PC-3 (cell line): ENCODE measurements at regions not wholly inside any gene's neighbourhood (a gene's known extent, or its start where the extent isn't known, plus 50 kb on each side); places are given as distances from the start of the nearest gene placed in this dataset.

Experiments
- ATAC-seq: fragments of 200-7000 bp; cut with Tn5 transposase; 2 replicates; pipeline ENCODE4 v1.9.1; 2020; ENCODE audit warnings: mild to moderate bottlenecking, moderate library complexity
- BruUV-seq: library from RNA; stranded (reverse); fragments of 400-500 nt; replicated peaks from 2 replicates; lab custom pipeline; 2021; lab: Mats Ljungman, UMichigan
- CTCF ChIA-PET: fragments of 300-600 bp; sonication (Branson Sonifier 250); formaldehyde crosslinking; loops from one replicate; lab custom pipeline; 2022; ENCODE audit warnings: antibody characterized with exemption; lab: Charles Lee
- POLR2A ChIA-PET: fragments of 300-600 bp; sonication (Branson Sonifier 250); formaldehyde crosslinking; loops from one replicate; lab custom pipeline; 2022; ENCODE audit warnings: antibody characterized with exemption; ENCODE audit not compliant: unreplicated experiment; lab: Charles Lee
- DNase-seq: peaks from one replicate; pipeline ENCODE4 v3.0.0-alpha.2; 2015
- H2AFZ ChIP-seq: fragments of 300-600 bp; sonication (generic); 2 replicates; pipeline ENCODE4 v1.6.0; 2016; ENCODE audit warnings: antibody characterized with exemption, low read length
- H3F3A ChIP-seq: fragments of 300-600 bp; sonication (generic); one replicate; pipeline ENCODE4 v1.6.0; 2017; ENCODE audit warnings: antibody characterized with exemption, low read length, control low read depth, mild to moderate bottlenecking; ENCODE audit not compliant: unreplicated experiment
- H3K27ac ChIP-seq: fragments of 300-600 bp; sonication (generic); 2 replicates; pipeline ENCODE4 v1.5.1; 2016; ENCODE audit warnings: mild to moderate bottlenecking, low read length
- H3K27me3 ChIP-seq: fragments of 300-600 bp; sonication (generic); 2 replicates; pipeline ENCODE4 v1.6.1; 2016; ENCODE audit warnings: low read length, mixed read lengths
- H3K36me3 ChIP-seq: fragments of 300-600 bp; sonication (generic); 2 replicates; pipeline ENCODE4 v1.6.1; 2016; ENCODE audit warnings: low read depth, mixed run types, low read length, mixed read lengths
- H3K4me1 ChIP-seq: fragments of 300-600 bp; sonication (generic); 2 replicates; pipeline ENCODE4 v1.5.1; 2016; ENCODE audit warnings: low read length; ENCODE audit not compliant: insufficient read depth
- H3K4me2 ChIP-seq: fragments of 300-600 bp; sonication (generic); 2 replicates; pipeline ENCODE4 v1.6.0; 2016; ENCODE audit warnings: low read length
- H3K4me3 ChIP-seq: fragments of 300-600 bp; sonication (generic); 2 replicates; pipeline ENCODE4 v1.5.1; 2016; ENCODE audit warnings: mild to moderate bottlenecking, low read length, mixed read lengths
- H3K79me2 ChIP-seq: fragments of 300-600 bp; sonication (generic); 2 replicates; pipeline ENCODE4 v1.6.1; 2017; ENCODE audit warnings: low read length, mixed read lengths
- H3K9ac ChIP-seq: fragments of 300-600 bp; sonication (generic); 2 replicates; pipeline ENCODE4 v1.6.0; 2016; ENCODE audit warnings: mild to moderate bottlenecking, low read length
- H3K9me2 ChIP-seq: fragments of 300-600 bp; sonication (generic); replicated peaks from 2 replicates; pipeline ENCODE4 v1.6.1; 2016; ENCODE audit warnings: mixed run types, low read length, mixed read lengths
- H3K9me3 ChIP-seq: fragments of 300-600 bp; sonication (generic); 2 replicates; pipeline ENCODE4 v1.6.1; 2016; ENCODE audit warnings: low read length, mixed read lengths
- H4K20me1 ChIP-seq: fragments of 300-600 bp; sonication (generic); 2 replicates; pipeline ENCODE4 v1.6.1; 2016; ENCODE audit warnings: low read length, mixed read lengths
- EZH2 ChIP-seq: fragments of 300-600 bp; sonication (generic); IDR thresholded peaks from one replicate; pipeline ENCODE4 v1.6.1; 2017; ENCODE audit warnings: antibody characterized with exemption, mild to moderate bottlenecking, low read length; ENCODE audit not compliant: unreplicated experiment
- EZH2phosphoT487 ChIP-seq: fragments of 300-600 bp; sonication (generic); IDR thresholded peaks from 2 replicates; pipeline ENCODE4 v1.6.1; 2018; ENCODE audit warnings: mild to moderate bottlenecking, antibody characterized with exemption, low read length, borderline replicate concordance
- intact Hi-C: fragments of 100-400 bp; cut with micrococcal nuclease; formaldehyde crosslinking; loops from 2 replicates; pipeline ENCODE4 v1.9.0; 2023
- TF ChIP-seq, protein P1 (sequence below): fragments of 300-600 bp; sonication (generic); conservative IDR thresholded peaks from 2 replicates; pipeline ENCODE4 v1.5.1; 2017; ENCODE audit warnings: antibody characterized with exemption, low read depth, mild to moderate bottlenecking, low read length

DNA sequence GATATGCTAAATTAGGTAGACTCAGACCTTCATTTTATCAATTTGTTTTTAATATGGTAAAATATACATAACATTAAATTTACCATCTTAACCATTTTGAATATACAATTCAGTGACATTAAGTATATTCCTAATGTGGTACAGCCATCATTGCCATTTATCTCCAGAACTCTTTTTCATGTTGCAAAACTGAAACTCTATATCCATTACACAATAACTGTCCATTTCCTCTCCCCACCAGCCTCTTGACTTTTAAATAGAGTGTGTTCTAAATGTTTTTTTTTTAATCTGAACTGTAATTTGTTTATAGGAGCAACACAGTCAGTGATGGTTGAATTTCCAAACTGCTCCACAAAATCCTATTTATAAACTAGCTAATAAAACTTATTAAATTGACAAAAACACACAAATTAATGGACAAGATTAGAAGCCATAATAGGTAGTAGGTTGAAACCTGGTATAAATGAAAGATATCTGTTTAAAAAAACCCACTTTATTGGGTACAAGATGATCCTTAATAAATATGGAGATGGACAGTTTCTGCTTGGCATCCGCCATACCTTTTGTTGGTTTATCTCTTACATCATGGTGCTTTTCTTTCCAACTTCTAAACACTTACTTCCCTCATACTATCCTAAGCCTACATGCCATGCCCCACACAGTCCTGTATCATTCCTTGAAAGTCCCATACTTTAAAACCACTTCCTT, 142.4 kb downstream of the ZPLD1 start:
- CTCF ChIA-PET: no interaction called here
- intact Hi-C loops: no loop called here
- H3K36me3 ChIP-seq: no peaks in the 10 kb centered on the region
- no peaks in the 10 kb centered on the region for H3K4me1 ChIP-seq
- H3K4me2 ChIP-seq: no peak overlapping the region
- no peaks in the 10 kb centered on the region for H3F3A ChIP-seq
- no peaks in the 10 kb centered on the region for H4K20me1 ChIP-seq
- DNase-seq (no peak), ATAC-seq (no peak)
- H3K27ac ChIP-seq: no peak overlapping the region
- no peak overlapping the region for H2AFZ ChIP-seq
- BruUV-seq: no TSS peak
- POLR2A ChIA-PET: interaction anchor here (0.7 kb wide), 1 partner anchor 104 kb away, joined by 7 read pairs; no protein-coding TSS in a partner anchor
- no peaks in the 10 kb centered on the region for H3K9me2 ChIP-seq
- no peaks in the 10 kb centered on the region for H3K79me2 ChIP-seq
- H3K27me3 ChIP-seq: no peaks in the 10 kb centered on the region
- H3K4me3 ChIP-seq: no peak overlapping the region
- H3K9ac ChIP-seq: no peak overlapping the region
- no peaks in the 10 kb centered on the region for H3K9me3 ChIP-seq
- TF ChIP-seq, protein P1, sequence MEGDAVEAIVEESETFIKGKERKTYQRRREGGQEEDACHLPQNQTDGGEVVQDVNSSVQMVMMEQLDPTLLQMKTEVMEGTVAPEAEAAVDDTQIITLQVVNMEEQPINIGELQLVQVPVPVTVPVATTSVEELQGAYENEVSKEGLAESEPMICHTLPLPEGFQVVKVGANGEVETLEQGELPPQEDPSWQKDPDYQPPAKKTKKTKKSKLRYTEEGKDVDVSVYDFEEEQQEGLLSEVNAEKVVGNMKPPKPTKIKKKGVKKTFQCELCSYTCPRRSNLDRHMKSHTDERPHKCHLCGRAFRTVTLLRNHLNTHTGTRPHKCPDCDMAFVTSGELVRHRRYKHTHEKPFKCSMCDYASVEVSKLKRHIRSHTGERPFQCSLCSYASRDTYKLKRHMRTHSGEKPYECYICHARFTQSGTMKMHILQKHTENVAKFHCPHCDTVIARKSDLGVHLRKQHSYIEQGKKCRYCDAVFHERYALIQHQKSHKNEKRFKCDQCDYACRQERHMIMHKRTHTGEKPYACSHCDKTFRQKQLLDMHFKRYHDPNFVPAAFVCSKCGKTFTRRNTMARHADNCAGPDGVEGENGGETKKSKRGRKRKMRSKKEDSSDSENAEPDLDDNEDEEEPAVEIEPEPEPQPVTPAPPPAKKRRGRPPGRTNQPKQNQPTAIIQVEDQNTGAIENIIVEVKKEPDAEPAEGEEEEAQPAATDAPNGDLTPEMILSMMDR: no peak
- TF ChIP-seq EZH2 (no peak), EZH2phosphoT487 (no peak)

DNA sequence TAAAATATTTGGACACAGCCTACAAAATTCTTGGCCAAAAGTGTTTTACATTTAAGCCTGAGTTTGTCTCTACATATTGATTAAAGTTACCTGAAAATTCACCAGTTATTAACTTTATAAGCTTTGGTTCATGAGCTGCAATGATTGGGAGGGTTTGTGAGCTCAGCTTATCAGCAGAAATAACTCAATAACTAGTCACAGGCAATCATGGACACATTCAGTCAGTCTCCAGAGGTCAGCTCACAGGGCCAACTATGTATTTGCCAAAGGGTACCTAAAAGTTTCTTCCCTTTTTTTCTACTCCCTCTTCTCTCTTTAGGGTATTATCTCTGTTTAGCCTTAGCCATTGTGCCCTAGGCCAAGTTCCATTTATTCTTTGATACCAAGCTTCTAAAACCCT, 145.9 kb downstream of the ZPLD1 start:
- H4K20me1 ChIP-seq: no peaks in the 10 kb centered on the region
- CTCF ChIA-PET: no interaction called here
- H3K79me2 ChIP-seq: no peaks in the 10 kb centered on the region
- H3K27ac ChIP-seq: no peak overlapping the region
- intact Hi-C loops: no loop called here
- no peaks in the 10 kb centered on the region for H3K9me2 ChIP-seq
- ATAC-seq (no peak), DNase-seq (no peak)
- H3K9ac ChIP-seq: no peak overlapping the region
- H3K9me3 ChIP-seq: no peaks in the 10 kb centered on the region
- POLR2A ChIA-PET: no interaction called here
- H3K4me1 ChIP-seq: no peaks in the 10 kb centered on the region
- no peaks in the 10 kb centered on the region for H3K36me3 ChIP-seq
- H3F3A ChIP-seq: no peaks in the 10 kb centered on the region
- H3K4me2 ChIP-seq: no peak overlapping the region
- TF ChIP-seq EZH2phosphoT487 (no peak), EZH2 (no peak)
- TF ChIP-seq, protein P1: no peak
- H3K27me3 ChIP-seq: peaks cover 26% of the 10 kb centered on the region
- no TSS peak for BruUV-seq
- no peak overlapping the region for H3K4me3 ChIP-seq
- H2AFZ ChIP-seq: no peak overlapping the region

DNA sequence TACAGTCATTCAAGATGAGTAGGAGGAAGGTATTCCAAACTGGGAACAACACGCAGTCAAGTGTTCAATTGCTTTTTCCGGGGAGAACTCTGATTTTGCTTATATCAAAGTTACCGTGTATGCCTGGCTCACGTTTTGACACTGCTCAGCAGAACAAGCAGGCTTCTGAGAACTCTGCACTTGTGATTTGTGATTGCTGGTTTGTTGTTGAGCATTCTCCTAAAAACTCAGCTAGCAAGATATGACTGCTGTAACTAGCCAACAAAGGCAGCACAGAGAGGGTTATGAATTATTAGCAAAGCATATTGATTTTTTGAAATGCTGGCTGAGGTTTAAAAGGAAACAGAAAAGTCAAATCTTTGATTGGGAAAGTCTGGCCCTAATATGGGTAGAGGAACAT, 151.7 kb downstream of the ZPLD1 start:
- Histone ChIP-seq H3K36me3 (no peaks in the 10 kb centered on the region), H3K9me3 (no peaks in the 10 kb centered on the region), H3K27ac (no peak overlapping the region), H3K4me3 (no peak overlapping the region), H3K9ac (no peak overlapping the region), H4K20me1 (no peaks in the 10 kb centered on the region), H3K4me1 (no peaks in the 10 kb centered on the region), H3K9me2 (no peaks in the 10 kb centered on the region), H2AFZ (no peak overlapping the region), H3F3A (no peaks in the 10 kb centered on the region), H3K79me2 (no peaks in the 10 kb centered on the region), H3K4me2 (no peak overlapping the region), H3K27me3 (peaks cover 43% of the 10 kb centered on the region)
- ChIA-PET CTCF (no interaction called here), POLR2A (no interaction called here)
- no peak for TF ChIP-seq EZH2
- TF ChIP-seq EZH2phosphoT487: no peak
- TF ChIP-seq, protein P1: no peak
- ATAC-seq (no peak), DNase-seq (no peak)
- no TSS peak for BruUV-seq
- intact Hi-C loops: no loop called here
